Brain microvascular endothelial cell (primary cell): ENCODE measurements at regions not wholly inside any gene's neighbourhood (a gene's known extent, or its start where the extent isn't known, plus 50 kb on each side); places are given as distances from the start of the nearest gene placed in this dataset.

Source experiments
- DNase-seq: peaks from one replicate; pipeline ENCODE4 v3.0.0-alpha.2; 2020
- H3K27ac ChIP-seq: fragments of 250-450 bp; sonication (Bioruptor Pico); 2 replicates; pipeline ENCODE4 v1.5.1; 2020; ENCODE audit warnings: mild to moderate bottlenecking, moderate library complexity
- H3K27me3 ChIP-seq: fragments of 250-450 bp; sonication (Bioruptor Pico); replicated peaks from 2 replicates; pipeline ENCODE4 v1.5.1; 2020; ENCODE audit warnings: mild to moderate bottlenecking
- H3K36me3 ChIP-seq: fragments of 250-450 bp; sonication (Bioruptor Pico); replicated peaks from 2 replicates; pipeline ENCODE4 v1.5.1; 2020; ENCODE audit warnings: mild to moderate bottlenecking
- H3K4me3 ChIP-seq: 2 replicates; pipeline ENCODE4 v1.5.1; 2011; ENCODE audit warnings: low read depth, mild to moderate bottlenecking, control low read depth, low read length, moderate library complexity
- in situ Hi-C: cut with HindIII; loops from 2 replicates; pipeline ENCODE4 v1.10.0; 2017; ENCODE audit warnings: low sequenced_read_pairs, low pct_ligation_motif_present
- TF ChIP-seq, protein P1 (sequence below): IDR thresholded peaks from 2 replicates; pipeline ENCODE4 v1.5.1; 2011; ENCODE audit warnings: low read depth, mild to moderate bottlenecking, moderate library complexity, low read length, control low read depth, inconsistent platforms; ENCODE audit errors: missing control alignments

DNA sequence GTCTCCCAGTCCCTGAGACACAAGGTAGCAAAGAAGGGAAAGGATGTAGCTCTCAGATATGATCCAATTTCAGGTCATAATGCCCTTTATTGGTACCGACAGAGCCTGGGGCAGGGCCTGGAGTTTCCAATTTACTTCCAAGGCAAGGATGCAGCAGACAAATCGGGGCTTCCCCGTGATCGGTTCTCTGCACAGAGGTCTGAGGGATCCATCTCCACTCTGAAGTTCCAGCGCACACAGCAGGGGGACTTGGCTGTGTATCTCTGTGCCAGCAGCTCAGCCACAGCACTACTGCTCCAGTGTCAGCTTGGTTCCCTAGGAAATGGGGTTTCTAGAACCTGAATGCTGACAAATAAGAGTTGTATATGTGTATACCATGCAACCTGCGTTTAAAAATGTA, 74.6 kb upstream of the PRSS58 start:
- in situ Hi-C loops = no loop called here
- no peak for DNase-seq
- no peaks in the 10 kb centered on the region for H3K27me3 ChIP-seq
- TF ChIP-seq, protein P1, sequence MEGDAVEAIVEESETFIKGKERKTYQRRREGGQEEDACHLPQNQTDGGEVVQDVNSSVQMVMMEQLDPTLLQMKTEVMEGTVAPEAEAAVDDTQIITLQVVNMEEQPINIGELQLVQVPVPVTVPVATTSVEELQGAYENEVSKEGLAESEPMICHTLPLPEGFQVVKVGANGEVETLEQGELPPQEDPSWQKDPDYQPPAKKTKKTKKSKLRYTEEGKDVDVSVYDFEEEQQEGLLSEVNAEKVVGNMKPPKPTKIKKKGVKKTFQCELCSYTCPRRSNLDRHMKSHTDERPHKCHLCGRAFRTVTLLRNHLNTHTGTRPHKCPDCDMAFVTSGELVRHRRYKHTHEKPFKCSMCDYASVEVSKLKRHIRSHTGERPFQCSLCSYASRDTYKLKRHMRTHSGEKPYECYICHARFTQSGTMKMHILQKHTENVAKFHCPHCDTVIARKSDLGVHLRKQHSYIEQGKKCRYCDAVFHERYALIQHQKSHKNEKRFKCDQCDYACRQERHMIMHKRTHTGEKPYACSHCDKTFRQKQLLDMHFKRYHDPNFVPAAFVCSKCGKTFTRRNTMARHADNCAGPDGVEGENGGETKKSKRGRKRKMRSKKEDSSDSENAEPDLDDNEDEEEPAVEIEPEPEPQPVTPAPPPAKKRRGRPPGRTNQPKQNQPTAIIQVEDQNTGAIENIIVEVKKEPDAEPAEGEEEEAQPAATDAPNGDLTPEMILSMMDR = no peak
- H3K27ac ChIP-seq = no peak overlapping the region
- H3K4me3 ChIP-seq = no peak overlapping the region
- H3K36me3 ChIP-seq = no peaks in the 10 kb centered on the region

DNA sequence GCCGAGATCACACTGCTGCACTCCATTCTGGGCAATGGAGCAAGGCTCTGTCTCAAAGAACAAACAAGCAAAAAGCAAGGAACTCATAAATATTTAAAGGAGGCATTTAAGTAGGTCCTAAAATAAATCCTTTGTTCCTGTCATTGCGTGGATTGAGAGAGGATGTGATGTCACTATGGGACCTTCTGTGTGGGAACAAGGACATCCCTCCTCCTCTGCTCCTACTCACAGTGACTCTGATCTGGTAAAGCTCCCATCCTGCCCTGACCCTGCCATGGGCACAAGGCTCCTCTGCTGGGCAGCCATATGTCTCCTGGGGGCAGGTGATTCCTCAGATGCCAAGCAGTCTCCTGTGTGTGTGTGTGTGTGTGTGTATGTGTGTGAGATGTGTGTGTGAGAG, 74.1 kb upstream of the PRSS58 start:
- H3K27me3 ChIP-seq = no peaks in the 10 kb centered on the region
- TF ChIP-seq, protein P1 = no peak
- in situ Hi-C loops = no loop called here
- no peak overlapping the region for H3K4me3 ChIP-seq
- no peak for DNase-seq
- no peaks in the 10 kb centered on the region for H3K36me3 ChIP-seq
- no peak overlapping the region for H3K27ac ChIP-seq

DNA sequence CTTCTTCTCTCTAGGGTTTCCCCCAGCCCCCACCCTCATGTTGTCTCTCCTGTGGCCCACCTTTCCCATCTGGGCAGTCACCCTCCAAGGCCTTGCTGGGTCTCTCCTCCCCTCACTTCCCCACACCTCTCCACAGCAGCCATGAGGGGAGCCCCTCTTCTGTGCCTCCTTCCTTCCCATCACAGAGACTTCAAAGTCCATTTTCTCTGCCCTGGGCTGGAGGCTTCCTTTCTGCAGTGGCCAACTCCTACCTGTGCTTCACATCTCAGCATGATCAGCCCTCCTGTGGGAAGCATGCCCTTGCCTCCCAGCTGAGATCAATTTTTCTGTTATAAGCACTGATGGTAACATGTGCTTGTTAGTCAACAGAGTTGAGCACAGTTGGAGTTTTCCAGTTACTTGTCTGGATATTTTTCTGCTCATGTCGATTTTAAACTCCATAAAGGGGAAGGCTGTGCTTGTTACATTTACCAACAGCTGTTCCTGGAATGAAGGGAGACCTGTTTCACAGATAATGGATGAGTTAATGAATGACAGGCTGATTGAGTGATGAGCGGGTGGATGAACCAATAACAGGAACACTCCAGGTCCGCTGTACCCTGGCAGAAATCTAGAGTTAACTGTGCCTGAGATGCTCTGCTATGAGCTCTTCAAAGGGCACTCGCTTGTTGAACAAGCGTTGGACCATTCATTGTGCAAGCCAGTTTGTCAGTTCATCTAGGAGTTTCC, 71.4 kb upstream of the PRSS58 start:
- in situ Hi-C loops = no loop called here
- Histone ChIP-seq H3K36me3 (no peaks in the 10 kb centered on the region), H3K27me3 (no peaks in the 10 kb centered on the region), H3K27ac (no peak overlapping the region), H3K4me3 (no peak overlapping the region)
- no peak for DNase-seq
- TF ChIP-seq, protein P1 = no peak

DNA sequence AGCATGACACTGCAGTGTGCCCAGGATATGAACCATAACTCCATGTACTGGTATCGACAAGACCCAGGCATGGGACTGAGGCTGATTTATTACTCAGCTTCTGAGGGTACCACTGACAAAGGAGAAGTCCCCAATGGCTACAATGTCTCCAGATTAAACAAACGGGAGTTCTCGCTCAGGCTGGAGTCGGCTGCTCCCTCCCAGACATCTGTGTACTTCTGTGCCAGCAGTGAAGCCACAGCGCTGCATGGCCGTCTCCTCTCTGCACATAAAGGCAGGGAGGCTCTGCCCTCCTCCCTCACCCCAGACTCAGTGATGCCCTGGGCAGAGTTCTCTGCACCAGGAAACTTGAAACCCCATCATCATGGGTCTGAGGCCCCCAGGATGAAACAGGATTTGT, 70.7 kb upstream of the PRSS58 start:
- Histone ChIP-seq H3K27ac (no peak overlapping the region), H3K4me3 (no peak overlapping the region), H3K27me3 (no peaks in the 10 kb centered on the region), H3K36me3 (no peaks in the 10 kb centered on the region)
- in situ Hi-C loops = no loop called here
- TF ChIP-seq, protein P1 = no peak
- DNase-seq = no peak

DNA sequence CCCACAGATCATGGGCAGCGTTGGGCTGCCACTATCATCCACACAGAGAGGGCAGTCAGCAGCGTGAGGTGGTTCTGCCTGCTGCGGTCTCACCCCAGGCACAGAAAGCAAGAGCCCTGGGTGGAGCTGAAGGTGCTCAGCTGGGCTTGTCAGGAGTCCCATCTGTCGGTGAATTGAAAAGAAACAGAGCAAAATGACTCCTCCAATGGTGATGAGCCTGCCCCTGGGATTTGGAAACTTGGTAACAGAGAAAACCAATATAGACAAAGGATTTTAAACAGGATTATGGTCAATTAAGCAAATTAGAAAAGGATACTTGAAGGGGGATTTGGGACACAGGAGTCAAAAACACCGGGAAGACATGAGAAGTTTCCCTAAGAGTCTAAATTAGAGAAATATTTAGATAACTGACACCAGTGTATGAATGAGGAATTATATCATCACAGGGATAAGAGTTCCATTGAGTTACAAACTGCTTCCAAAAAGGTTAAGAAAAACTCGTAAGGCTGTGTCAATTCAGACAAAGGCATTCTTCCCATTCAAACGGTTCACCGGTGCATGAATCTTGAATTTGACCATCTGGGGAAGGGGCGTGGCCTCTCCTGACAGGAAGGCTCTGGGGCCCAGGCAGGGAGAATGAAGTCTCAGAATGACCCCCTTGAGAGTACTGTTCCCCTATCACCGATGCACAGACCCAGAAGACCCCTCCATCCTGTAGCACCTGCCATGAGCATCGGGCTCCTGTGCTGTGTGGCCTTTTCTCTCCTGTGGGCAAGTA, 70.0 kb upstream of the PRSS58 start:
- Histone ChIP-seq H3K27me3 (no peaks in the 10 kb centered on the region), H3K36me3 (no peaks in the 10 kb centered on the region), H3K27ac (no peak overlapping the region), H3K4me3 (no peak overlapping the region)
- in situ Hi-C loops = no loop called here
- TF ChIP-seq, protein P1 = no peak
- DNase-seq = no peak
